ENCODE measurements at regions not wholly inside any gene's neighbourhood (a gene's known extent, or its start where the extent isn't known, plus 50 kb on each side); places are given as distances from the start of the nearest gene placed in this dataset.
A peak's percentile ranks its signal among the peaks of the same experiment; 100 is the strongest.

DNA sequence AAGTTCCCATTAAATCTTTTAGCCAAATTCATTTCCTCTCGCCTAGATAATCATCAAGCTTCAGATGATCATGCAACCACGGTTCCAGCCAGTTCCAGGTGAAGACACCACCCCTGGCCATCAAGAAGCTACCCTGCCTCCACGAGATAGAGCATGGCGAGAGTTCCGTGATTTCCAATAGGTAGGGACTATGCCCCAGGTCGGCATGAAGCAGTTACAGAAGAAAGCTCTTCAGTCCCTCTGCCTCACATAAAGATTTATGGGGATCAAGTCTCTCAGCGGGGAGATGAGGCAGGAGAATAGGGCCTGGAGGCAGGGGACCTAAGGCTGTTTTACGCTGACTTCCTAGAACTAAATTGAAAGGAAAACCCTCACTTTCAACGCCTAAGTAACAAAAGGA, 183.9 kb downstream of the OR13H1 start:
- Mint-ChIP-seq H3K4me3 (peak overlapping the region in 1 of 2 donors; percentile 97), H3K9me3 (peaks cover 0 to 6% of the 10 kb centered on the region in 2 donors), H3K4me1 (peaks cover 0 to 7% of the 10 kb centered on the region in 2 donors), H3K36me3 (peaks cover 1 to 17% of the 10 kb centered on the region in 2 donors), H3K27ac (peak overlapping the region; percentile 80), H3K27me3 (no peaks in the 10 kb centered on the region)
- no peak for DNase-seq
- no peak for ATAC-seq (replicated peaks)

DNA sequence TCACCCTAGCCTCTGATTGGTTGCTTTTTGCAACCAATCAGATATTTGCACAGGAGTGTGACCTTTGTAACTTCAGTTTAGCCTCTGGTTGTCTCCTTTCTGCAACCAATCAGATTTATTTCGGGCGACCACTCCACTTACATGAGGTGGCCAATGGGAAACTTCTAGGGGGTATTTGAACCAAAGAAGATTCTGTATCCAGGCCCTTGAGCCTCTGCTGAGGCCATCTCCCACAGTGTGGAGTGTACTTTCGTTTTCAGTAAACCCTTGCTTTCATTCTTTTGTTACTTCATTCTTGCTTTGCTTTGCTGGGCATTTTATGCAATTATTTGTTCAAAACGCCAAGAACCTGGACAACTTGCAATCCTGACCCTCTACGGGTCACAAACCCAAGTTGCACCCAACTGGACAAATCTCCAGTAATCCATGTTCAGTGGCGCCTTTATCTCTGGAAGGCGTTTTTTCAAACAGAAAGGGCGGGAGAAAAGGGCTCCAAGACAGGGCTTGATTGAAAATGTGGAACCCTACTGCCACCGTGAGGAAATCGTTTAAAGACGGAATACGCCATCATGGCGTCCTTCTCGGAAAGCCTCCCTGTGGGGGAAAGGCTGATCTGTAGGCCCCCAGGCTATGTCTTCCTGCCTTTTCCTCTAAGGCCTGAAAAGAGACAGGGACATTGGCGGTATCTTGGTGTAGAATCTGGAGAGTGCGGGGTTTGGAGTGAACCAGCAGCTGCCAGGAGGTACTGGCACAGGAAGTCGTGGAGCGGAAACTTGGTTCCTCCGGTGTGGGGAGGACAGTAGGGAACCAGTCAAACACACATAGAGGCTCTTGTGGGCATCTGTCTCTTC, 184.6 kb downstream of the OR13H1 start:
- Mint-ChIP-seq H3K4me3 (peak overlapping the region in 1 of 2 donors; percentile 97), H3K27ac (peak overlapping the region; percentile 100), H3K27me3 (no peaks in the 10 kb centered on the region), H3K9me3 (peaks cover 0 to 6% of the 10 kb centered on the region in 2 donors), H3K4me1 (peaks cover 0 to 7% of the 10 kb centered on the region in 2 donors), H3K36me3 (peaks cover 3 to 17% of the 10 kb centered on the region in 2 donors)
- ATAC-seq (replicated peaks) (peak in 1 of 2 donors; percentile 61), DNase-seq (peak; percentile 76)

- H3K36me3 Mint-ChIP-seq, result peaks cover 10 to 20% of the 10 kb centered on the region in 2 donors
- peaks cover 0 to 7% of the 10 kb centered on the region in 2 donors for H3K4me1 Mint-ChIP-seq
- no peaks in the 10 kb centered on the region for H3K27me3 Mint-ChIP-seq
- peaks cover 0 to 6% of the 10 kb centered on the region in 2 donors for H3K9me3 Mint-ChIP-seq
- ATAC-seq (replicated peaks), result peak in 1 of 2 donors; percentile 71
- peak overlapping the region in 1 of 2 donors; percentile 97 for H3K4me3 Mint-ChIP-seq
- peak; percentile 78 for DNase-seq
- peak overlapping the region; percentile 100 for H3K27ac Mint-ChIP-seq
These were observed 185.4 kb downstream of the OR13H1 start for GRCh38 chrX:131729295-131729694.

DNA sequence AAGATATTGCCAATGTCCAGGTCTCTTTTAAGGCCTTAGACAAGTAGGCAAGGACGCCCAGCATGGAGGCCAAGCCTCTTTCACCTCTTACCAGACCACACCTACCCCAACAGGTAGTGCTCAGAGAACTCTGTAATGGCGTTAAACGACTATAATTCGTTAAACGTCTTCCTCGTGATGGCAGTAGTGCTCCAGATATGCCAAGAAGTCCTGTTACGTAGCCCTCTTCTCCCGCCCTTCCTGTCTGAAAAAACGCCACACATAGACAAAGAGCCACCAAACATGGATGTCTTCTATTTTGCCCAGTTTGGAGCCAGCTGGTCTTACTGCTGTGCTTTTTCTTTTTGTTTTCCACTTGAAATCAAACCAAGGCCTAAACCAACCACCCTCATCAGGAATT, 190.7 kb downstream of the OR13H1 start:
- H3K9me3 Mint-ChIP-seq, result peaks cover 0 to 2% of the 10 kb centered on the region in 2 donors
- peak in 1 of 2 donors; percentile 94 for ATAC-seq (replicated peaks)
- H3K4me3 Mint-ChIP-seq, result peak overlapping the region in 1 of 2 donors; percentile 57
- peaks cover 19 to 23% of the 10 kb centered on the region in 2 donors for H3K36me3 Mint-ChIP-seq
- peak overlapping the region; percentile 72 for H3K27ac Mint-ChIP-seq
- peak; percentile 73 for DNase-seq
- H3K4me1 Mint-ChIP-seq, result no peaks in the 10 kb centered on the region
- no peaks in the 10 kb centered on the region for H3K27me3 Mint-ChIP-seq

DNA sequence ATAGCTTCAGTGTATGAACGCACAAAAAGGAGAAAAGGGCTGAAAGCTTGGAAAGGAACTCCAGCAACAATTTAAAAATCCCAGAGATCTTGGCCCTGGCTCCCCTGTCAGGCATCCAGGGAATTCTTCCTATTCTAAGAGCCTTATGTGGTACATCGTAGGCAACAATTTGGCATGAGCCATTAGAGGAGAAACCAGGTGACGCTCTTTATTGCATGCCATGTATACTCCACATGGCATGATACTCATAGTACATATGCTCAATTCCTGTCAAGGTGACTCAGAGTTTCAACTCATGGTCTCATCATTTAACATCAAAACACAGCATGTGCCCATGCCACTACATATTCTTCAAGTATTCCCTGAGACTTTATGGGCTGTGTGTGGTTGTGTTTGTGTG, 191.3 kb downstream of the OR13H1 start:
- peaks cover 19 to 28% of the 10 kb centered on the region in 2 donors for H3K36me3 Mint-ChIP-seq
- H3K4me1 Mint-ChIP-seq, result peaks cover 0 to 1% of the 10 kb centered on the region in 2 donors
- peak in 1 of 2 donors; percentile 52 for ATAC-seq (replicated peaks)
- no peaks in the 10 kb centered on the region for H3K27me3 Mint-ChIP-seq
- H3K27ac Mint-ChIP-seq, result peak overlapping the region; percentile 72
- DNase-seq, result no peak
- peaks cover 0 to 3% of the 10 kb centered on the region in 2 donors for H3K9me3 Mint-ChIP-seq
- H3K4me3 Mint-ChIP-seq, result peak overlapping the region in 1 of 2 donors; percentile 57

DNA sequence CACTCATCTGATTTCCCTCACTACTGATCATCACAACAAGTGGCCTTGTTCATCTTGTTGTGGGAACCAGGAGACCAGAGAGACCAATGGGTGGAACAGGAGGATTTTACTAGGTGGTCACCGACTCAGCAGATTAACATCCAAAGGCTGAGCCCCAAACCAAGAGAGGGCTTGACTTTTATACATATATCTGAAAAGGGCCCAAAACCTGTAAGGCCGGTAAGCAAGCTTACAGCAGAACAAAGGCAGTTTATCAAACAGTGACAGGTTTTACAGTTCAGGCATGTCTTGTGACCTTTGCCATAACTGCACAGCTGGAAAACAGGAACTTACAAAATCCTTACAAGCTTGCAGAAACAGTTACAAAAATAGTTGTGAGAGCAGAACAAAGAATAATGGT, 195.9 kb downstream of the OR13H1 start:
- Mint-ChIP-seq H3K27me3 (no peaks in the 10 kb centered on the region), H3K9me3 (peaks cover 3 to 4% of the 10 kb centered on the region in 2 donors), H3K36me3 (peaks cover 18 to 36% of the 10 kb centered on the region in 2 donors), H3K27ac (no peak overlapping the region), H3K4me3 (no peak overlapping the region), H3K4me1 (peaks cover 0 to 5% of the 10 kb centered on the region in 2 donors)
- DNase-seq (no peak), ATAC-seq (replicated peaks) (no peak)

- H3K36me3 Mint-ChIP-seq, result peaks cover 18 to 32% of the 10 kb centered on the region in 2 donors
- ATAC-seq (replicated peaks) (peak in 1 of 2 donors; percentile 77), DNase-seq (peak; percentile 80)
- H3K4me3 Mint-ChIP-seq, result peak overlapping the region in 1 of 2 donors; percentile 96
- peaks cover 0 to 8% of the 10 kb centered on the region in 2 donors for H3K4me1 Mint-ChIP-seq
- H3K9me3 Mint-ChIP-seq, result peaks cover 3 to 4% of the 10 kb centered on the region in 2 donors
- H3K27ac Mint-ChIP-seq, result peak overlapping the region; percentile 99
- no peaks in the 10 kb centered on the region for H3K27me3 Mint-ChIP-seq
These were observed 197.3 kb downstream of the OR13H1 start for GRCh38 chrX:131741103-131741581.

GRCh38 chrX:131745942-131746489, 202.1 kb downstream of the OR13H1 start:
- Mint-ChIP-seq H3K27ac (peak overlapping the region; percentile 98), H3K4me3 (peak overlapping the region in 1 of 2 donors; percentile 96), H3K9me3 (no peaks in the 10 kb centered on the region), H3K36me3 (peaks cover 24 to 30% of the 10 kb centered on the region in 2 donors), H3K27me3 (no peaks in the 10 kb centered on the region), H3K4me1 (peaks cover 0 to 8% of the 10 kb centered on the region in 2 donors)
- ATAC-seq (replicated peaks) (peak in 1 of 2 donors; percentile 12), DNase-seq (no peak)

- Mint-ChIP-seq H3K27ac (peak overlapping the region; percentile 98), H3K4me3 (peak overlapping the region in 1 of 2 donors; percentile 96), H3K36me3 (peaks cover 21 to 27% of the 10 kb centered on the region in 2 donors), H3K27me3 (no peaks in the 10 kb centered on the region), H3K9me3 (no peaks in the 10 kb centered on the region), H3K4me1 (peaks cover 0 to 7% of the 10 kb centered on the region in 2 donors)
- DNase-seq (peak; percentile 74), ATAC-seq (replicated peaks) (peak in 1 of 2 donors; percentile 59)
These were observed 202.7 kb downstream of the OR13H1 start for GRCh38 chrX:131746491-131746968.

GRCh38 chrX:131747173-131747572, 203.3 kb downstream of the OR13H1 start:
- DNase-seq (peak; percentile 75), ATAC-seq (replicated peaks) (peak in 1 of 2 donors; percentile 79)
- Mint-ChIP-seq H3K27ac (peak overlapping the region; percentile 98), H3K4me3 (peak overlapping the region in 1 of 2 donors; percentile 96), H3K36me3 (peaks cover 22 to 28% of the 10 kb centered on the region in 2 donors), H3K27me3 (no peaks in the 10 kb centered on the region), H3K4me1 (peaks cover 0 to 7% of the 10 kb centered on the region in 2 donors), H3K9me3 (no peaks in the 10 kb centered on the region)

DNA sequence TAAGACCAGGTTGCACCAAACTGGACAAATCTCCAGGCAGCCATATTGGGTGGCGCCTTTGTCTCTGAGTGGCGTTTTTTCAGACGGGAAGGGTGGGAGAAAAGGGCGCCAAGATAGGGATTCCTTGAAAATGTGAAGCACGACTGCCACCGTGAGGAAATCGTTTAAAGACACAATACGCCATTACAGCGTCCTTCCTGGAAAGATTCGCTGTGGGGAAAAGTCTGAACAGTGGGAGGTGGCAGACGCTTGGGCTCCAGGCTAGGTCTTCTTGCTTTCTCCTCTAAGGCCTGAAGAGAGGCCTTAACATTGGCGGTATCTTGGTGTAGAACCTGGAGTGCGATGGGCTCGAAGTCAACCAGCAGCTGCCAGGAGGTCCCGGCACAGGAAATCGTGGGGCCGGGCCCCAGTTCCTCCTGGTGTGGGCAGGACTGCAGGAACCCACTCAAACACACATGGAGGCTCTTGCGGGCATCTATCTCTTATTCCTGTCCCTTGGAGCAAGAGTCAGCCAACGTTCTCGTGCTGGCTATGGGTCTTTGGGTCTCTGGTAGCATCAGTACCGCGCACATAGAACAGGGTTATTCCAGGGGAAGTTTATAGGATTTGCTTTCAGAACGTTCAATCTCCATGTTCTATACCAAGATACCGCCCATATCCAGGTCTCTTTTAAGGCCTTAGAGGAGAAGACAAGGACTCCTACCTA, 208.8 kb downstream of the OR13H1 start:
- Mint-ChIP-seq H3K27me3 (no peaks in the 10 kb centered on the region), H3K36me3 (peaks cover 17 to 20% of the 10 kb centered on the region in 2 donors), H3K27ac (peak overlapping the region; percentile 91), H3K4me3 (peak overlapping the region in 1 of 2 donors; percentile 84), H3K9me3 (no peaks in the 10 kb centered on the region), H3K4me1 (no peaks in the 10 kb centered on the region)
- DNase-seq (peak; percentile 68), ATAC-seq (replicated peaks) (peak in 1 of 2 donors; percentile 78)

GRCh38 chrX:131762802-131763234, 218.9 kb downstream of the OR13H1 start:
- peak in 1 of 2 donors; percentile 64 for ATAC-seq (replicated peaks)
- H3K9me3 Mint-ChIP-seq, result peaks cover 1 to 3% of the 10 kb centered on the region in 2 donors
- H3K36me3 Mint-ChIP-seq, result peaks cover 20 to 27% of the 10 kb centered on the region in 2 donors
- H3K27me3 Mint-ChIP-seq, result no peaks in the 10 kb centered on the region
- H3K27ac Mint-ChIP-seq, result peak overlapping the region; percentile 86
- peaks cover 0 to 4% of the 10 kb centered on the region in 2 donors for H3K4me1 Mint-ChIP-seq
- peak; percentile 63 for DNase-seq
- H3K4me3 Mint-ChIP-seq, result peak overlapping the region in 1 of 2 donors; percentile 85

GRCh38 chrX:131763674-131764073, 219.8 kb downstream of the OR13H1 start:
- H3K36me3 Mint-ChIP-seq, result peaks cover 24 to 31% of the 10 kb centered on the region in 2 donors
- H3K27ac Mint-ChIP-seq, result peak overlapping the region; percentile 88
- DNase-seq, result peak; percentile 81
- peak in 1 of 2 donors; percentile 84 for ATAC-seq (replicated peaks)
- peak overlapping the region in 1 of 2 donors; percentile 85 for H3K4me3 Mint-ChIP-seq
- H3K4me1 Mint-ChIP-seq, result peaks cover 0 to 4% of the 10 kb centered on the region in 2 donors
- H3K9me3 Mint-ChIP-seq, result peaks cover 1 to 3% of the 10 kb centered on the region in 2 donors
- H3K27me3 Mint-ChIP-seq, result no peaks in the 10 kb centered on the region
